ENCODE measurements at regions not wholly inside any gene's neighbourhood (a gene's known extent, or its start where the extent isn't known, plus 50 kb on each side); places are given as distances from the start of the nearest gene placed in this dataset.

DNA sequence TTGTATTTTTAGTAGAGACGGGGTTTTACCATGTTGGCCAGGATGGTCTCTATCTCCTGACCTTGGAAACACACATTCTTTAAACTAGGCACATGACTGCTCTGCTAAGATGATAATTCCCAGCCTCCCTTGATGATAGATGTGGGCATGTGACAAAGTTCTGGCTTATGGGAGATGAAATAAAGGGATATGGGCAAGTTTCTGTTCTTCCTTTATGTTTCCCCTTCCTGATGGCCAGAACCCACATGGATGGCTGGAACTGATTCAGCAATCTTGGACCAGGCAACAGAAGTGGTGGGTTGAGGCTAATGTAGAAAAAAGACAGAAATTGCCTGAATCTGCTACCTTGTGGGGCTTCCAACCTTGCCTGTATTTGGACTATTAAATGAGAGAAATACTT, 60.7 kb upstream of the NRP1 start:
- TF ChIP-seq TAF1 (IDR thresholded peaks at IDR 0.05; ENCODE audit: borderline replicate concordance, insufficient read depth, low read length) = no peak
- no peak for TF ChIP-seq FOXP2 (optimal IDR thresholded peaks at IDR 0.05; ENCODE audit: borderline replicate concordance, extremely low read depth, extremely low read length, insufficient read depth)
- TF ChIP-seq SIN3A (IDR thresholded peaks at IDR 0.05; ENCODE audit: borderline replicate concordance, insufficient read depth, low read length) = no peak

Data from PFSK-1 (cell line).